ENCODE measurements at regions not wholly inside any gene's neighbourhood (a gene's known extent, or its start where the extent isn't known, plus 50 kb on each side); places are given as distances from the start of the nearest gene placed in this dataset.

DNA sequence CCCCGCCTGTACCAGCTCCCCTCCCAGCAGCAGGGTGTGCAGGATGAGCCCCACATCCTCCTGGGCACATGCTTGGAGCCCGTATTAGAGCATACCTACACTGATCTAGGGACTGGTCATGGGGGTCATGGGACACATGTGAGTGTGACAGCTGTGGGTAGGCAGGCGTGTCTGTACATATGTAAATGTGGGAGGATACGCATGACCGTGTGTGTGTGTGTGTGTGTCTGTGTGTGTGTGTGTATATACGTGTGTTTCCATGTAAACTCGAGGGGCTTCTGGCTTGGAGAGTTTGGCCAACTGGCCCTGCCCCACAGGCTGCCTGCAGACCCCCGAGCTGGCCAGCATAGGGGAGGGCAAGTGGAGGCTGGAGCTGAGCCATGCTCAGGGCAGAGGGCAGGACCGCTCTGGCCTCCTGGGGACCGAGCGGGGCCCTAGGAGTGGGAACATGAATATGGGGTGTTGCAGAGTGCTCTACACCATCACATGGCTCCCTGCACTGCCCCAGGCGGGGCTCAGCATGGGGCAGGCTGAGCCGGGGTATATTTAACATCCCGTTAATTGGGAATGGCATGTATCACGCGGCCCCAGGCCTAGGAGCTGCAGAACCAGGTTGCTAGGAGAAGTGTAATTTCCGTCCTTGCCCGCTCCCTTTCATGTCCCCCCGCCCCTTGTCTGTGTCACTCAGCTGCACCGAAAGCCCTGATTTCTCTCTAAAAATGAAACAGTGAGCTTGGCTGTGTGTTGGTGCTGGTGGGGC, 152.7 kb upstream of the PCBD1 start:
- Histone ChIP-seq H3K27ac (ENCODE audit: extremely low read depth, low read depth, low read length) (no peak overlapping the region), H3K9me3 (replicated peaks; ENCODE audit: control insufficient read depth, insufficient read depth, low read depth, low read length) (no peaks in the 10 kb centered on the region), H2AFZ (ENCODE audit: low read depth, low read length) (no peak overlapping the region), H4K20me1 (replicated peaks; ENCODE audit: control insufficient read depth, insufficient read depth, low read length) (peaks cover 13% of the 10 kb centered on the region), H3K9ac (ENCODE audit: insufficient read depth in 1 of 2, low read depth in 2 of 2, low read length in 2 of 2) (peak overlapping the region in 1 of 2 experiments; percentile 52; a peak in 1 of 4 replicates), H3K79me2 (ENCODE audit: control insufficient read depth, insufficient read depth, low read length) (no peaks in the 10 kb centered on the region), H3K9me1 (ENCODE audit: control insufficient read depth, insufficient read depth, low read length) (no peaks in the 10 kb centered on the region), H3K4me2 (ENCODE audit: insufficient read depth, low read length) (no peak overlapping the region), H3K36me3 (ENCODE audit: control insufficient read depth, insufficient read depth, low read length) (no peaks in the 10 kb centered on the region), H3K4me1 (replicated peaks in 1 of 2; ENCODE audit: control insufficient read depth in 2 of 2, insufficient read depth in 2 of 2, low read length in 2 of 2) (no peaks in the 10 kb centered on the region; a peak in 2 of 5 replicates), H3K27me3 (ENCODE audit: control insufficient read depth in 2 of 2, insufficient read depth in 2 of 2, low read length in 2 of 2) (peaks cover 14 to 57% of the 10 kb centered on the region in 2 experiments; a peak in 4 of 5 replicates), H3K4me3 (no peak overlapping the region)
- no TSS peak for BruUV-seq (replicated peaks)
- in situ Hi-C loops (cut with MboI), result no loop called here
- ATAC-seq (peak; percentile 17; the same call in 1 of the 3 replicates), FAIRE-seq (no peak), DNase-seq (ENCODE audit: extremely low read depth in 1 of 4, low spot score in 3 of 4) (no peak)
- WGBS (ENCODE audit: insufficient coverage, low coverage, missing lambda C conversion rate), result 2% methylated on average over 20 of the region's 20 CpGs
- POLR2A ChIA-PET, result interaction anchor here (0.5 to 1.4 kb wide), 10 partner anchors 12 to 194 kb away, joined by 3 to 4 read pairs (median 3); no protein-coding TSS in a partner anchor
- CTCF ChIA-PET (ENCODE audit: low intra/inter-chr PET ratio), result no interaction called here
- intact Hi-C loops (cut with micrococcal nuclease), result no loop called here
- no peak for TF ChIP-seq CEBPB (tag; IDR thresholded peaks at IDR 0.05)
- TF ChIP-seq TBL1XR1 (IDR thresholded peaks at IDR 0.05; ENCODE audit: low read length in 2 of 2), result no peak
- no peak for TF ChIP-seq ZBED1 (IDR thresholded peaks at IDR 0.05)
- TF ChIP-seq, protein P1, sequence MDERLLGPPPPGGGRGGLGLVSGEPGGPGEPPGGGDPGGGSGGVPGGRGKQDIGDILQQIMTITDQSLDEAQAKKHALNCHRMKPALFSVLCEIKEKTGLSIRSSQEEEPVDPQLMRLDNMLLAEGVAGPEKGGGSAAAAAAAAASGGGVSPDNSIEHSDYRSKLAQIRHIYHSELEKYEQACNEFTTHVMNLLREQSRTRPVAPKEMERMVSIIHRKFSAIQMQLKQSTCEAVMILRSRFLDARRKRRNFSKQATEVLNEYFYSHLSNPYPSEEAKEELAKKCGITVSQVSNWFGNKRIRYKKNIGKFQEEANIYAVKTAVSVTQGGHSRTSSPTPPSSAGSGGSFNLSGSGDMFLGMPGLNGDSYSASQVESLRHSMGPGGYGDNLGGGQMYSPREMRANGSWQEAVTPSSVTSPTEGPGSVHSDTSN (CRISPR knock-in tag; IDR thresholded peaks at IDR 0.05; ENCODE audit: low read depth), result no peak
- TF ChIP-seq, protein P1 (tag; conservative IDR thresholded peaks at IDR 0.05; ENCODE audit: low read depth), result no peak
- TF ChIP-seq NFYB (IDR thresholded peaks at IDR 0.05; ENCODE audit: extremely low read depth, insufficient read length), result no peak
- TF ChIP-seq KLF13 (tag; IDR thresholded peaks at IDR 0.05; ENCODE audit: borderline replicate concordance, low read depth), result no peak
- no peak for TF ChIP-seq GTF2F1 (IDR thresholded peaks at IDR 0.05; ENCODE audit: low read depth, low read length)
- TF ChIP-seq, protein P2, sequence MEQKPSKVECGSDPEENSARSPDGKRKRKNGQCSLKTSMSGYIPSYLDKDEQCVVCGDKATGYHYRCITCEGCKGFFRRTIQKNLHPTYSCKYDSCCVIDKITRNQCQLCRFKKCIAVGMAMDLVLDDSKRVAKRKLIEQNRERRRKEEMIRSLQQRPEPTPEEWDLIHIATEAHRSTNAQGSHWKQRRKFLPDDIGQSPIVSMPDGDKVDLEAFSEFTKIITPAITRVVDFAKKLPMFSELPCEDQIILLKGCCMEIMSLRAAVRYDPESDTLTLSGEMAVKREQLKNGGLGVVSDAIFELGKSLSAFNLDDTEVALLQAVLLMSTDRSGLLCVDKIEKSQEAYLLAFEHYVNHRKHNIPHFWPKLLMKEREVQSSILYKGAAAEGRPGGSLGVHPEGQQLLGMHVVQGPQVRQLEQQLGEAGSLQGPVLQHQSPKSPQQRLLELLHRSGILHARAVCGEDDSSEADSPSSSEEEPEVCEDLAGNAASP (IDR thresholded peaks at IDR 0.05), result no peak
- TF ChIP-seq ZNF408 (CRISPR knock-in tag; IDR thresholded peaks at IDR 0.05; ENCODE audit: low read depth), result no peak
- no peak for TF ChIP-seq KDM2B (CRISPR knock-in tag; IDR thresholded peaks at IDR 0.05)
- no peak for TF ChIP-seq KHSRP (IDR thresholded peaks at IDR 0.05)
- no peak for TF ChIP-seq SNIP1 (IDR thresholded peaks at IDR 0.05; ENCODE audit: low read depth)
- TF ChIP-seq CTCFL (IDR thresholded peaks at IDR 0.05; ENCODE audit: borderline replicate concordance, insufficient read depth, low read depth, low read length, poor library complexity, severe bottlenecking), result no peak
- TF ChIP-seq TGIF2 (CRISPR knock-in tag; IDR thresholded peaks at IDR 0.05), result no peak
- no peak for TF ChIP-seq CXXC5 (CRISPR knock-in tag; IDR thresholded peaks at IDR 0.05)
- TF ChIP-seq FOXM1 (IDR thresholded peaks at IDR 0.05; ENCODE audit: low read depth), result no peak
- TF ChIP-seq FOXM1 (CRISPR knock-in tag; IDR thresholded peaks at IDR 0.05; ENCODE audit: low read depth), result no peak

All from K562 (cell line).